Endothelial cell of umbilical vein (primary cell): ENCODE measurements at regions not wholly inside any gene's neighbourhood (a gene's known extent, or its start where the extent isn't known, plus 50 kb on each side); places are given as distances from the start of the nearest gene placed in this dataset.

ENCODE experiments used
- BruUV-seq: library from RNA; stranded (reverse); fragments of 400-500 nt; replicated peaks from 2 replicates; lab custom pipeline; 2021; lab: Mats Ljungman, UMichigan
- CTCF ChIA-PET: fragments of 300-600, 350-600 bp; sonication (Branson Sonifier 250); formaldehyde crosslinking; loops from one replicate; lab custom pipeline; 2021; ENCODE audit warnings: antibody characterized with exemption, inconsistent platforms; lab: Charles Lee
- POLR2A ChIA-PET: fragments of 300-600, 350-600 bp; sonication (Branson Sonifier 250); formaldehyde crosslinking; loops from one replicate; lab custom pipeline; 2021; ENCODE audit warnings: antibody characterized with exemption, inconsistent platforms; lab: Charles Lee
- DNase-seq: peaks from one replicate; pipeline ENCODE4 v3.0.0-alpha.2; 2011; ENCODE audit warnings: low read depth, low spot score
- FAIRE-seq: peaks from 2 replicates; lab custom pipeline; 2011; peaks lifted over from hg19 to GRCh38; lab: Jason Lieb, UNC
- H2AFZ ChIP-seq: 2 replicates; pipeline ENCODE4 v1.6.0; 2012; ENCODE audit warnings: low read depth, low read length, control low read depth, inconsistent platforms
- H3K27ac ChIP-seq: 2 replicates; pipeline ENCODE4 v1.5.1; 2011; ENCODE audit warnings: low read depth, mild to moderate bottlenecking, control low read depth, low read length, moderate library complexity; ENCODE audit not compliant: insufficient read depth
- H3K27me3 ChIP-seq, 2 experiments: 2 replicates each; pipeline versions ENCODE4 v1.6.0 to v1.6.1; 2011; ENCODE audit warnings: low read length in 2 of 2, mixed read lengths in 1 of 2; ENCODE audit not compliant: control insufficient read depth in 2 of 2, insufficient read depth in 2 of 2
- H3K36me3 ChIP-seq, 2 experiments: 2 replicates in 1 of 2; 3 replicates in 1 of 2; pipeline ENCODE4 v1.5.1; 2011; ENCODE audit warnings: low read length in 2 of 2, mild to moderate bottlenecking in 1 of 2, moderate library complexity in 1 of 2; ENCODE audit not compliant: control insufficient read depth in 2 of 2, insufficient read depth in 2 of 2; ENCODE audit errors: extremely low read depth in 1 of 2
- H3K4me1 ChIP-seq: 3 replicates; pipeline ENCODE4 v1.5.1; 2011; ENCODE audit warnings: mild to moderate bottlenecking, low read length; ENCODE audit not compliant: control insufficient read depth, insufficient read depth; ENCODE audit errors: extremely low read depth
- H3K4me2 ChIP-seq: 2 replicates; pipeline ENCODE4 v1.6.1; 2011; ENCODE audit warnings: low read length, control low read depth, mixed read lengths; ENCODE audit not compliant: insufficient read depth
- H3K4me3 ChIP-seq, 3 experiments: fragments of 200-600 bp in 1 of 3; sonication (generic), shearing (Covaris generic) in 1 of 3; replicated peaks in 1 of 3; 2 replicates each; pipeline ENCODE4 v1.5.1; 2011 to 2016; ENCODE audit warnings: control low read depth in 3 of 3, low read length in 3 of 3, mild to moderate bottlenecking in 2 of 3, inconsistent platforms in 1 of 3, low read depth in 1 of 3, moderate library complexity in 1 of 3; ENCODE audit not compliant: insufficient read depth in 1 of 3
- H3K79me2 ChIP-seq: 2 replicates; pipeline ENCODE4 v1.6.0; 2012; ENCODE audit warnings: low read length, inconsistent platforms; ENCODE audit not compliant: control insufficient read depth, insufficient read depth
- H3K9ac ChIP-seq: replicated peaks from 2 replicates; pipeline ENCODE3; 2011; ENCODE audit warnings: low read length, control low read depth; ENCODE audit not compliant: insufficient read depth; ENCODE audit errors: extremely low read depth
- H3K9me1 ChIP-seq: replicated peaks from 3 replicates; pipeline ENCODE4 v1.6.0; 2011; ENCODE audit warnings: mild to moderate bottlenecking, low read length; ENCODE audit not compliant: control insufficient read depth, insufficient read depth; ENCODE audit errors: extremely low read depth
- H3K9me3 ChIP-seq: replicated peaks from 2 replicates; pipeline ENCODE4 v1.5.1; 2012; ENCODE audit warnings: low read length, inconsistent platforms; ENCODE audit not compliant: control insufficient read depth, insufficient read depth
- H4K20me1 ChIP-seq: replicated peaks from 2 replicates; pipeline ENCODE3; 2011; ENCODE audit warnings: mild to moderate bottlenecking, low read length; ENCODE audit not compliant: control insufficient read depth, insufficient read depth; ENCODE audit errors: extremely low read depth
- EZH2 ChIP-seq: IDR thresholded peaks from 2 replicates; pipeline ENCODE4 v1.6.1; 2012; ENCODE audit warnings: borderline replicate concordance, low read depth, mild to moderate bottlenecking, moderate library complexity, low read length, inconsistent platforms; ENCODE audit not compliant: severe bottlenecking
- FOS ChIP-seq: IDR thresholded peaks from 2 replicates; pipeline ENCODE4 v1.6.1; 2011; ENCODE audit warnings: mild to moderate bottlenecking, low read length, moderate library complexity, borderline replicate concordance; ENCODE audit not compliant: insufficient read depth
- GATA2 ChIP-seq: IDR thresholded peaks from 2 replicates; pipeline ENCODE4 v1.7.0; 2011; ENCODE audit warnings: low read depth, mild to moderate bottlenecking, moderate library complexity, mixed read lengths, low read length; ENCODE audit not compliant: insufficient read length, insufficient read depth
- JUN ChIP-seq: IDR thresholded peaks from 2 replicates; pipeline ENCODE4 v1.6.1; 2011; ENCODE audit warnings: borderline replicate concordance, low read depth; ENCODE audit not compliant: insufficient read length, insufficient read depth
- MYC ChIP-seq: IDR thresholded peaks from one replicate; pipeline ENCODE4 v1.6.1; 2011; ENCODE audit warnings: mild to moderate bottlenecking, low read depth, low read length
- POLR2A ChIP-seq: IDR thresholded peaks from 2 replicates; pipeline ENCODE4 v1.6.1; 2012; ENCODE audit warnings: low read depth, mild to moderate bottlenecking, control low read depth, low read length
- POLR2AphosphoS5 ChIP-seq: IDR thresholded peaks from 2 replicates; pipeline ENCODE4 v1.6.1; 2012; ENCODE audit warnings: low read depth, mild to moderate bottlenecking, control low read depth, low read length, moderate library complexity; ENCODE audit not compliant: insufficient read depth
- dilution Hi-C: fragments of 300-500 bp; cut with MboI; formaldehyde crosslinking; loops from one replicate; pipeline ENCODE4 v1.15.0; 2019; ENCODE audit warnings: low sequenced_read_pairs; ENCODE audit not compliant: extremely low pct_ligation_motif_present
- intact Hi-C: fragments of 100-400 bp; cut with micrococcal nuclease; formaldehyde crosslinking; loops from one replicate; pipeline ENCODE4 v1.10.0; 2022
- TF ChIP-seq, protein P1 (sequence below), 2 donors: IDR thresholded peaks; 1 replicate in 1 of 2; 2 replicates in 1 of 2; pipeline ENCODE4 v1.5.1; 2011; ENCODE audit warnings: low read length in 2 of 2, mild to moderate bottlenecking in 2 of 2, moderate library complexity in 2 of 2, control low read depth in 1 of 2, inconsistent platforms in 1 of 2, low read depth in 1 of 2; ENCODE audit not compliant: insufficient read depth in 1 of 2; ENCODE audit errors: extremely low read depth in 1 of 2
- TF ChIP-seq, protein P2 (sequence below): IDR thresholded peaks from 2 replicates; pipeline ENCODE4 v1.6.1; 2011; ENCODE audit not compliant: insufficient read depth, insufficient read length

DNA sequence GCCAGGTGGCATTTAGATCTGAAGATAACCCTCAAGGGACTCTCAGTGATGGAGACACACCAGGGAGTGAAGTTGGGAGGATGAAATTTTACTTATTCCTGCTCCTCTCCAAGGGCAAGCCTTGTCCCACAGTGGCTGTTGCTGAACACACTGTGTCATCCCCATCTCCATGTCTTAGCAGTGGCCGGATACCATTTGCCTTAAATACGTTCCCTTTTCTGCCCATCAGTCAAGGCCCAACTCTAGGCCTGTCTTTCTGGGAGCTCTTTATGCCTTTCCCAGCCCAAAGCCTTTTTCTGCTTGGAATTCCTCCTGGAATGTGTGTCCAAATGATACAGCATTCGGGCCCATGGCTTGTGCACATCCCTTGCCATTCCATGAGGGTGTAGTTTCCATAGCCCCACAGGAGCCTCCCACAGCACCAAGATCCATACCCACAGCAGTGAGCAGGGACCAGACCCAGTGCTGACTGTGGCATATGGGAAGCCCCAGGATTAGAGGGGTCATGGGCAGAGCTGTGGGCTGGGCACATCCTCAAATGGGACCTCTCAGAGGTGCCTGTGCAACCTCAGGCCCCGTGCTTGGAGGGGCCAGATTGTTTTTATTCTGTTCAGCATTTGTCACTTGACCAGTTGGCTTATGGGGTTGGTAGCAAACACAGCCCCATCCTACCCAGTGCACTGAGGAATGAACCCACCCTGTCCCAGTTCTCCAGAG lies 63.7 kb upstream of the PRR23C start:
- Histone ChIP-seq H3K9me1 (no peaks in the 10 kb centered on the region), H3K4me3 (no peak overlapping the region), H3K79me2 (no peaks in the 10 kb centered on the region), H2AFZ (no peak overlapping the region), H3K27ac (no peak overlapping the region), H3K9me3 (no peaks in the 10 kb centered on the region), H3K9ac (no peak overlapping the region), H3K4me1 (no peaks in the 10 kb centered on the region), H3K36me3 (no peaks in the 10 kb centered on the region), H3K27me3 (no peaks in the 10 kb centered on the region), H3K4me2 (no peak overlapping the region), H4K20me1 (no peaks in the 10 kb centered on the region)
- POLR2A ChIA-PET, result no interaction called here
- no TSS peak for BruUV-seq
- CTCF ChIA-PET, result interaction anchor here (1.2 kb wide), 1 partner anchor 221 kb away, joined by 5 read pairs; no protein-coding TSS in a partner anchor
- dilution Hi-C loops, result no loop called here
- no peak for TF ChIP-seq GATA2
- TF ChIP-seq POLR2A, result no peak
- TF ChIP-seq FOS, result no peak
- no peak for DNase-seq
- intact Hi-C loops, result no loop called here
- no peak for FAIRE-seq

DNA sequence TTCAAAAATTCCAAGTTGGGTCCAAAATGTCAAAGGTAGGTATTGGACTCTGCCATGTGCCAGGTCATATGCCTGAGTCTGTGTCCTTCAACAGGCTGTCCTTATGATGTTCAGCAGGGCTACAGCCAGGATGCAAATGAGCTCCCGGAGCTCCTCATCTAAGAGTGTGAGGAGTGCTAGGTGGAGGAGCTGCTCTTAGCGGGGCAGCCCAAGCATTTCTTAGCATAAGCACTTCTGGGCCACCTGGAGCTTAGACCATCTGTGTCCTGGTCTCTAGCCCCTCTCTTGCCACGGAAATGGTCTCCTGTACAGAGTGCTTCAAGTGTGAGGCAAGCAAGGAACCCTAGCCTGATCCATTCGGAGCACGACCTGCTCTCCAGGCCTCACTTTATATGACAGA lies 64.6 kb upstream of the PRR23C start:
- no peak for FAIRE-seq
- H4K20me1 ChIP-seq, result no peaks in the 10 kb centered on the region
- intact Hi-C loops, result loop anchor here (1.0 kb wide), 1 partner anchor 220 kb away; no protein-coding TSS in a partner anchor
- ChIA-PET CTCF (interaction anchor here (1.2 kb wide), 1 partner anchor 220 kb away, joined by 5 read pairs; no protein-coding TSS in a partner anchor), POLR2A (no interaction called here)
- no peaks in the 10 kb centered on the region for H3K9me3 ChIP-seq
- no peaks in the 10 kb centered on the region for H3K79me2 ChIP-seq
- TF ChIP-seq MYC (no peak), FOS (no peak), POLR2AphosphoS5 (no peak), EZH2 (no peak), JUN (no peak), GATA2 (no peak), POLR2A (no peak)
- TF ChIP-seq, protein P1, sequence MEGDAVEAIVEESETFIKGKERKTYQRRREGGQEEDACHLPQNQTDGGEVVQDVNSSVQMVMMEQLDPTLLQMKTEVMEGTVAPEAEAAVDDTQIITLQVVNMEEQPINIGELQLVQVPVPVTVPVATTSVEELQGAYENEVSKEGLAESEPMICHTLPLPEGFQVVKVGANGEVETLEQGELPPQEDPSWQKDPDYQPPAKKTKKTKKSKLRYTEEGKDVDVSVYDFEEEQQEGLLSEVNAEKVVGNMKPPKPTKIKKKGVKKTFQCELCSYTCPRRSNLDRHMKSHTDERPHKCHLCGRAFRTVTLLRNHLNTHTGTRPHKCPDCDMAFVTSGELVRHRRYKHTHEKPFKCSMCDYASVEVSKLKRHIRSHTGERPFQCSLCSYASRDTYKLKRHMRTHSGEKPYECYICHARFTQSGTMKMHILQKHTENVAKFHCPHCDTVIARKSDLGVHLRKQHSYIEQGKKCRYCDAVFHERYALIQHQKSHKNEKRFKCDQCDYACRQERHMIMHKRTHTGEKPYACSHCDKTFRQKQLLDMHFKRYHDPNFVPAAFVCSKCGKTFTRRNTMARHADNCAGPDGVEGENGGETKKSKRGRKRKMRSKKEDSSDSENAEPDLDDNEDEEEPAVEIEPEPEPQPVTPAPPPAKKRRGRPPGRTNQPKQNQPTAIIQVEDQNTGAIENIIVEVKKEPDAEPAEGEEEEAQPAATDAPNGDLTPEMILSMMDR (IDR thresholded peaks at IDR 0.05; ENCODE audit: extremely low read depth in 1 of 2, insufficient read depth in 1 of 2, low read depth in 1 of 2, low read length in 2 of 2), result no peak
- TF ChIP-seq, protein P2, sequence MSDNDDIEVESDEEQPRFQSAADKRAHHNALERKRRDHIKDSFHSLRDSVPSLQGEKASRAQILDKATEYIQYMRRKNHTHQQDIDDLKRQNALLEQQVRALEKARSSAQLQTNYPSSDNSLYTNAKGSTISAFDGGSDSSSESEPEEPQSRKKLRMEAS, result no peak
- H3K27me3 ChIP-seq, result no peaks in the 10 kb centered on the region
- H3K4me3 ChIP-seq, result no peak overlapping the region
- dilution Hi-C loops, result no loop called here
- H3K4me2 ChIP-seq, result no peak overlapping the region
- H2AFZ ChIP-seq, result no peak overlapping the region
- H3K4me1 ChIP-seq, result no peaks in the 10 kb centered on the region
- no peaks in the 10 kb centered on the region for H3K9me1 ChIP-seq
- no peaks in the 10 kb centered on the region for H3K36me3 ChIP-seq
- BruUV-seq, result no TSS peak
- no peak overlapping the region for H3K27ac ChIP-seq
- no peak overlapping the region for H3K9ac ChIP-seq
- DNase-seq, result no peak
